ENCODE measurements at regions not wholly inside any gene's neighbourhood (a gene's known extent, or its start where the extent isn't known, plus 50 kb on each side); places are given as distances from the start of the nearest gene placed in this dataset.

- Histone ChIP-seq H2AFZ (ENCODE audit: control insufficient read depth, low read length) (no peak overlapping the region), H3K4me1 (ENCODE audit: control insufficient read depth, extremely low read depth, insufficient read depth, low read length) (no peaks in the 10 kb centered on the region), H3K9me3 (ENCODE audit: control insufficient read depth, low read depth, low read length) (no peaks in the 10 kb centered on the region), H3K9ac (ENCODE audit: control insufficient read depth, extremely low read depth, insufficient read depth, low read length) (no peak overlapping the region), H3K79me2 (ENCODE audit: control insufficient read depth, insufficient read depth, low read length) (no peaks in the 10 kb centered on the region), H3K27me3 (ENCODE audit: control insufficient read depth, extremely low read depth, insufficient read depth, low read length) (no peaks in the 10 kb centered on the region), H3K36me3 (ENCODE audit: control insufficient read depth in 2 of 2, extremely low read depth in 1 of 2, insufficient read depth in 2 of 2, low read length in 2 of 2) (no peaks in the 10 kb centered on the region), H3K4me3 (ENCODE audit: control insufficient read depth in 2 of 3, extremely low read depth in 1 of 3, insufficient read depth in 2 of 3, low read depth in 1 of 3, low read length in 3 of 3) (no peak overlapping the region), H4K20me1 (ENCODE audit: control insufficient read depth, extremely low read depth, insufficient read depth, low read length) (no peaks in the 10 kb centered on the region), H3K9me1 (ENCODE audit: control insufficient read depth, extremely low read depth, insufficient read depth, low read length) (no peaks in the 10 kb centered on the region), H3K4me2 (ENCODE audit: control insufficient read depth, extremely low read depth, insufficient read depth, low read depth, low read length) (no peak overlapping the region), H3K27ac (ENCODE audit: control insufficient read depth, insufficient read depth, low read length) (no peak overlapping the region)
- dilution Hi-C loops (cut with MboI; ENCODE audit: extremely low pct_ligation_motif_present, low sequenced_read_pairs) = no loop called here
- TF ChIP-seq EZH2 (IDR thresholded peaks at IDR 0.05; ENCODE audit: low read length) (no peak), CTCF (optimal IDR thresholded peaks at IDR 0.05 in 1 of 3, IDR thresholded peaks at IDR 0.05 in 1 of 3, conservative IDR thresholded peaks at IDR 0.05 in 1 of 3; ENCODE audit: extremely low read depth in 1 of 3, insufficient read depth in 2 of 3, low read length in 3 of 3) (no peak)
- FAIRE-seq = no peak
- DNase-seq (ENCODE audit: low read depth, low spot score) = no peak
Observed at GRCh38 chr10:10432296-10433035, 585.2 kb upstream of the CELF2 start.

GRCh38 chr10:10434312-10434711 lies 583.4 kb upstream of the CELF2 start:
- DNase-seq (ENCODE audit: low read depth, low spot score) = no peak
- dilution Hi-C loops (cut with MboI; ENCODE audit: extremely low pct_ligation_motif_present, low sequenced_read_pairs) = no loop called here

More at GRCh38 chr10:10434312-10434711, 583.4 kb upstream of the CELF2 start:
- Histone ChIP-seq H3K9ac (ENCODE audit: control insufficient read depth, extremely low read depth, insufficient read depth, low read length) (no peak overlapping the region), H3K79me2 (ENCODE audit: control insufficient read depth, insufficient read depth, low read length) (no peaks in the 10 kb centered on the region), H3K9me1 (ENCODE audit: control insufficient read depth, extremely low read depth, insufficient read depth, low read length) (no peaks in the 10 kb centered on the region), H3K9me3 (ENCODE audit: control insufficient read depth, low read depth, low read length) (no peaks in the 10 kb centered on the region), H3K4me1 (ENCODE audit: control insufficient read depth, extremely low read depth, insufficient read depth, low read length) (no peaks in the 10 kb centered on the region), H3K4me2 (ENCODE audit: control insufficient read depth, extremely low read depth, insufficient read depth, low read depth, low read length) (no peak overlapping the region), H3K4me3 (ENCODE audit: control insufficient read depth in 2 of 3, extremely low read depth in 1 of 3, insufficient read depth in 2 of 3, low read depth in 1 of 3, low read length in 3 of 3) (no peak overlapping the region), H2AFZ (ENCODE audit: control insufficient read depth, low read length) (no peak overlapping the region), H3K27me3 (ENCODE audit: control insufficient read depth, extremely low read depth, insufficient read depth, low read length) (no peaks in the 10 kb centered on the region), H4K20me1 (ENCODE audit: control insufficient read depth, extremely low read depth, insufficient read depth, low read length) (no peaks in the 10 kb centered on the region), H3K36me3 (ENCODE audit: control insufficient read depth in 2 of 2, extremely low read depth in 1 of 2, insufficient read depth in 2 of 2, low read length in 2 of 2) (no peaks in the 10 kb centered on the region), H3K27ac (ENCODE audit: control insufficient read depth, insufficient read depth, low read length) (no peak overlapping the region)
- no peak for FAIRE-seq
- no peak for TF ChIP-seq EZH2 (IDR thresholded peaks at IDR 0.05; ENCODE audit: low read length)
- no peak for TF ChIP-seq CTCF (optimal IDR thresholded peaks at IDR 0.05 in 1 of 3, IDR thresholded peaks at IDR 0.05 in 1 of 3, conservative IDR thresholded peaks at IDR 0.05 in 1 of 3; ENCODE audit: extremely low read depth in 1 of 3, insufficient read depth in 2 of 3, low read length in 3 of 3)
